ENCODE measurements at regions not wholly inside any gene's neighbourhood (a gene's known extent, or its start where the extent isn't known, plus 50 kb on each side); places are given as distances from the start of the nearest gene placed in this dataset.

GRCh38 chr5:18281947-18282581, 647.8 kb downstream of the TAF11L14 start:
- TF ChIP-seq EZH2 (IDR thresholded peaks at IDR 0.05; ENCODE audit: insufficient read depth, poor library complexity, severe bottlenecking), result no peak
- no peak for TF ChIP-seq EZH2phosphoT487 (IDR thresholded peaks at IDR 0.05; ENCODE audit: insufficient read depth, low read depth)
